HG03442 (cell line): ENCODE measurements at regions not wholly inside any gene's neighbourhood (a gene's known extent, or its start where the extent isn't known, plus 50 kb on each side); places are given as distances from the start of the nearest gene placed in this dataset.
"Not testable (repeated sequence)": the region's sequence is repeated elsewhere in the genome, so short reads cannot be mapped to it uniquely, and the experiment has no call there.

Experiments
- ATAC-seq: cut with Tn5 transposase; IDR thresholded peaks from one replicate; pipeline ENCODE4 v1.9.1; 2021; ENCODE audit warnings: mild to moderate bottlenecking, moderate library complexity; ENCODE audit not compliant: unreplicated experiment

DNA sequence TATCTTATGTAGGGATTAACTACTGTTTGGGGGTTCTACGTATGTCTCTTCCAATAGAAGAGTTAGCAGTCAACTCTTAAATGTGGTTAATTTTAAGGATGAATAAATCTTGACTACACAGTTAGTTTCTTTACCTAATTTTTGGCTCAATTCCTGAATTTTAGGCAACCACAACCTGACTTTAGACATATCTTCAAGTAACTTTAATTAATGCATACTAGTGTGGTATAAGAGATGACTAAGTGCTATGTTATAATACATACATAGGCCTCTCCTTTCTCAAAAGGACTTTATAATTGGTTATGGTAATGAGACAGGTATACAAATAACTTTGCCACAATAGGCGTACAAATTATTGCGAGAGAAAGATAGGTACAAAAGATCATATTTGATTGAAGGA, 312.0 kb downstream of the IRS1 start:
- ATAC-seq, result no peak

DNA sequence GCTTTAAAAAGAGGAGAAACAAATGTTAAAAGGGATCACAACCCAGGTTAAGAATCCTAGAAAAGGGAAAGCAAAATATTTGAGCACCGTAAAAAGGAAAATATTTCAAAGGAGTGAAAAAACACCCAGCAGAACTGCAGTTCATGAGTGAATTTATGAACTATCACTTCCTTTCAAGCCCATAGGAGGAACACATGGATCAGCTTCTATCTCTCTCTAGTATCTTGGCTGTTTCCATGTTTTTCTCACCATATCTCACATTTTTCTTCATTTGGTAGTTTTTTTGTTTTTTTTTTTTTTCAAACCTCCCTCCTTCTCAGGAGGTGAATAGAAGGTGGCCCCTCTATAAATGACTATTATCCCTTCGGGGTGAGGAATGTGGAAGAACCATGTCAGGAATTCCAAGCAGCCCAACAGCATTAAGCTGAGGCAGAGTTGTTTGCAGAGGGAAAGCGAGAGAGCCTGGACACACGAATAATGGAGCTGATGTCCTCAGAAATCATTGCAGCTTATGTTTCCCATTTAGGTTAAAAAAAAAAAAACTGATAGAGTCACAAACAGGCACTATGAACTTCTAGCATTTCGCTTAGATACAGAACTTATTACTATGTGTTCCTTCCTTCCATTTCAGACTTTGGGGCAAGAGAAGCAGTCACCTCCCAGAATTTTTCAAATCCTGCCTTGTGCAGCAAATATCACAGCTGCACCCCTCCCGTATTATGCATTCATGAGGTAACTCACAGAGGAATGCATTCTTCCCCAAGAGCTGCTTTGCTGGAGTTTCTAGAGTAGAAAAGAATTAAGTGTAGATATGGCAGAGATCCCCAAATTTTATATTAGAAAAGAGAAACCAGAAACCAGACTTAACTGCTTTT, 315.6 kb downstream of the IRS1 start:
- ATAC-seq, result no peak

DNA sequence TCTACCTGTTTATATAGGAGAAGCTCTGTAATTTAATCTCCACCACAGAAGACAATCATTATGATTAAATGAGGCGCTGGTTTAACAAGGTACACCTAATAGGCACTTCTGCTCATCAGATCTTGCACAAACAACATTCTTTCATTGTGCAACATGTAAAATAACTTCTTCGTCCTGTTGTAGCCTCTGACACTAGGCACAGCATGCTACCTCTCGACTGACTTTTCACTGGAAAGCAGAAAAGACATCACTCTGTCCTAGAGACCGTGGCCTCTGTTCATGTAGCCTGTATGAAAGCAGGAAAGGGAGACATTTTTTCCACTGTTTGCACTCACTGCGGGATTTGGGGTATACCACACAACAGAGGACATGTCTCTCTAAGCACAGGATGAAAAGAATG, 316.5 kb downstream of the IRS1 start:
- no peak for ATAC-seq

DNA sequence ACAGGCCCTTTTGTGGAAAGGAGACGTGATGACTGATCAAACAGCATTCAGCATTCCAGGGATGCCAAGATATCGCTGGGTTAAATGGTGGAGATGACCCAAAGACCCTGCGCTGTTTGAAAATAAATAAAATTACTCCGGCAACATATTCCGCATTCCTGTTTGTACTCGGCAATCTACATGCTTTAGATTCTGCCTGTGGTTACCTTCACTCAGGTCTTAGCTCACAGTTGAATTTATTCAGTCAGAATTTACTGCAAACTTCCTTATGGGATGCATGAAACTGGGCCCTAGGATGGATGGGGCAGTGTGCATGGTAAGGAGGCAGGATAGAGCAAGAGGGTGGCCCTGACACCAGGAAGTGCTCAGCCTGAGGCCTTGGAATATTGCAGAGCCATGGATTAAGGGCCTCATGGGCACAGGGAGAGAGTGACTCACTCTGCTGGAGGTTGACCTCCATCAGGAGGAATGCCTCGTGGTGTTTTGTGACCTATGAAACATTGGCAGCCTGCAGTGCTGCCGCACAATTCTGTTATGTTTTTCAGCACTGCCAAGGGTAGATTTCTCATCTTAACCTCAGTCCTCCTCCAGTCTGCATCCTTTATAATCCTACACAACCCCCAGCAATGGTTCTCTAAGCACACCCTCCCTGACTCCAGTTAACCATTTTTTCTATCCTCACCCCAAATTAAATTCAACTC, 321.4 kb downstream of the IRS1 start:
- ATAC-seq, result no peak

DNA sequence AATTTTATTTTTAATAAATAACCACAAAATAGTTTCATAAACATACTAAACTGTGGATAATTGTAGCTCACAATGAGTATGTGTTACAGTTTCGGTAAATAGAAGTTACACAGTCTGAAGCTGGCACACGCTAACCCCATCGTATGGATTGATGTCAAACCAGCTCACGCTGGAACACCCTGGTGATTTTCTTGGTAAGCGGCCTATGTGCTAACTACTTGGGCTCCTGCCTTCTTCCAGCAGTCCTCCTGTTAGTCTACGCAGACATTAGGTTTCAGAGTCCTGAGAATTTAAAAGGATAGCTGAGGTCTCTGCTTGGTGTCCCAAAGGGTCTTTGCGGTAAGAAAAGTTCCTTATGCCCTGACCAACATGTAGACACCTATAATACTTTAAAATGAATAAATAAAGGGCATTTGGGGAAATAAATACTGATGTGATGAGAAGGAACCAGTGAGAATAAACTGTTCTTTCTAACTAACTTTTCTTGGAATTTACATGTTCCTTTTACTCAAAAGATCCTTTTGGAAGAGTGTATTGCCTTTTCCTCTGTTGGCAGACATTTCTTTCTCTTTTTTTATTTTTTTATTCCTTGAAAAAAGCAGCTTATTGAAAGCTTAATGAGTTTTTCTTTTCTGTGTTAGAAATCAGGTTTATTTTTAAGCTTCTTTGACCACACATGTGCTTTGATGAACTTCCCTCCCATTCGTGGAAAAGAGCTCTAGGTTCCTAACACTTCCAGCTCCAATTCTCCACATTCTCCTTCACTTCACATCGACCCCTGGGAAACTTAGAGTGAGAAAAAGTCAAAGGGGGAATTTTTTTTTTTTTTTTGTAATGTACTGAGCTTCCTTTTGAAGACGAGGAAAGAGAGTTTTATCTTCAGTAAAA, 322.2 kb downstream of the IRS1 start:
- ATAC-seq, result no peak

DNA sequence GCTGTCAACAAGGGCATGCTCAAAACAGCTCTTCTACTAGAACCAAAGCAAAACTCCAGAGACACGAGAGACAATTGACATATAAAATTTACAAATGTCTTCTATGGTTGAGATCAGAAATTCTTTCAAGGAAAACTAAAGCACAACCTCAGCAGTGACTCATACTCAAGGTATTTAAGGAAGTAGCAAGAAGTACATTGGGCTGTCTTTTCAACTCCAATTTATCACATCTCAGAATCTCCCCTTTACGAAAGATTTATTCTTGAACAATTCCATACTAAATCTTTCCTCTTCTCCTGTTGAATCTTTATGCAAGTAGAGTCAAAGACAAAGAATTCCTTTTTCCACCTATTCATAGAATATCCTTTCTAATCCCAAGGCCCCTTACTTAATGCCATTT, 324.0 kb downstream of the IRS1 start:
- ATAC-seq, result no peak

DNA sequence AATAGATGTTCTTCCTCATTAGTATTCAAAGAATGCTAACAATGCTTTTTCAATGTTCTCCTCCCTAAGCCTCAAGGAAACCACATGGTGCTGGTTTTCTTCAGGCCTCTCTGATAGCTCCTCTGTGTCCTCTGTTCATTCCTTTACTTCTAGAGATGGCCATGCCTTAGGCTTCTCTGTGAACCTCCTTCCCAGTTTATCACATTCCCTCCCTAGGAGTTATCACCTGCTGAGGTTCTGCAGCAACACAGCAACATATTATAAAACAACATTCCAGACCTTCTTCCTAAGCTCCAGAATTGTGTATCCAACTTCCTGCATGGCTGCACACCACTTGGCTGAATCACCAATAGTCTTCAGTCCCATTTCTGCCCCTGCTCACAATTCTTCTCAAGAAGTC, 325.5 kb downstream of the IRS1 start:
- no peak for ATAC-seq

DNA sequence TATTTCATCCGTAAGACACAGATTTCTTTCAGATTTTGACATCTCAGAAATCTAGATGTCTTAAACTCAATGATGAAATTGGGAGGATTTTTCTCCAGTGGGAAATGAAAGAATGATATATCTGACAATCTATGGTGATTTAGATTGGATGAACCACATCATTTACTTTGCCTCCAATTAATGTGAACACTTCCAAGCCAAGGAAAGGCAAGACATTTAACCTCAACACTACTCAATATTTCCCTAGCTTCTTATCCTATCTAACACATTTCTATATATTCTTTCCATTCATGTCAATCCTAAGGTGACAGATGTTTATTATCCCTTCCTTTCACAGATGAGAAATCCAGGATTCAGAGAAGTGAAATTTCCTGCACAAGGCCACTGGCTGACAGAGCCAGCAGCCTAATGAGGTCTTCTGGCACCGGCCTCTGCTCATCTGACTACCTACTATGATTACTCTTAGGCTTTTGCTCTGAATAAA, 327.6 kb downstream of the IRS1 start:
- no peak for ATAC-seq

DNA sequence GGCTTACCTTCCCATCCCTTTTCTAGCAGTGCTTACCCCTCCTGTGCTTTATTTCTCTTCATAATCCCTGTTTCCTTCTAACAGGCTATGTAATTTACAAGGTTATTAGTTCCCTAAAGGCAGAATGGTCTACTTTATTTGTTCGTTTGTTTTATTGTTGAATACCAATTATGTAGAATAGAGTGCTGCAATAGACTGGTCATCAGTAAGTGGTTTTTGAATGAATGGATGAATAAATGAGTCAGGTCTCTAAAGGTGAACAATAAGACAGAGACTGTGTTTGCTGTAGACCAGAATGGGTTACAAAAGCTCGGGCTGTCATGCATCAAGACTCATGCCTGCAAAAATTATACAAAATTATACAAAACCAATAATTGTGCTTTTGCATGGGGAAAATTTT, 332.0 kb downstream of the IRS1 start:
- no peak for ATAC-seq

DNA sequence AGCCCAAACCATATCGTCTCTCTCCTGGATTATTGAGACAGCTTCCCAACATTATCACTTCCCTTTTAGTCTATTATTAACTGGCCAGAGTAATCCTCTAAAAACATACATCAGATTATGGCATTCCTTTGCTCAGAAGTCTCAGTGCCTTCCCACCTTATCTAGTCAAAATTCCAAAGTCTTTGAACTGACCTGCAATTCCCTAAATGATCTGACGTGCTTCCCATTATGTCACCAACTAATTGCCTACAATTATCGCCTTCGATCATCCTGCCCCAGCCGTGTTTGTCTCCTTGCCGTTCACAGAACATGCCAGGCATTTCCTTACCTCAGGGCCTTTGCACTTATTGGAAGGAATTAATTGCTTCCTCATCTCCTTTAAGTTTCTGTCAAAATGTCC, 332.4 kb downstream of the IRS1 start:
- no peak for ATAC-seq

DNA sequence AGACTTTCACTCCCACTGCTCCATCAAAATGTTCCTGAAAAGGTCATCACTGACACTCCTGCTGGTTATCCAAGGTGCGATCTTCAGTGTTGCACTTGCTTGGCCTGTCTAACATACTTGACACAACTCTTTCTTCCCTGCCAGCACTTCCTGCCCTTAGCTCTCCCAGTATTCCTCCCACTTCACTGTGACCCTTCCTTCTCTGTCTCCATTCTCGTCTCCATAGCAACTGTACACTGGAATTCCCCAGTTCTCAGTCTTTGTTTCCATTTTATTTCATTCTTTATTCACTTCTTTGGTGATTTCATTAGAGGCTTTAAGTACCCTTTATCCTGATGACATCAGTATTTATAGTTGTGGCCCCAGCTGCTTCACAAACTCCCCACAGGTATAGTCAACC, 333.0 kb downstream of the IRS1 start:
- no peak for ATAC-seq

DNA sequence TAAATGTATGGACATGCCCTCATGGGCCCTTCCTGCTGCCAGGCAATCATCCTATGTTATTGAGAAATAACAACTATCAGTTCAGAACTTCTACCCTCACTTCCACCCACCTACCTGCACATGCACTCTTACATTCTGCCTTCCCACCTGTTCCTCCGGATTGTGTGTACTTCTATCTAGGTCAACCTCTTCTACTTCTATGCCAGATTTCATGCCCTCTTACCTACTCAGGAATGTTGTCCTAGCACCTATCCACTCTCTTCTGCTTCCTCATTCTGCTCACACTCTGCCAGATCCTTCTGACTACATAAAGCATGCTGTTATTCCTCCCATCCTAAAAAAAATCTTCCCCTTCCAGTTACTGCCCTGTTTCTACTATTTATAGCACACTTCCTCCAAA, 333.5 kb downstream of the IRS1 start:
- no peak for ATAC-seq

DNA sequence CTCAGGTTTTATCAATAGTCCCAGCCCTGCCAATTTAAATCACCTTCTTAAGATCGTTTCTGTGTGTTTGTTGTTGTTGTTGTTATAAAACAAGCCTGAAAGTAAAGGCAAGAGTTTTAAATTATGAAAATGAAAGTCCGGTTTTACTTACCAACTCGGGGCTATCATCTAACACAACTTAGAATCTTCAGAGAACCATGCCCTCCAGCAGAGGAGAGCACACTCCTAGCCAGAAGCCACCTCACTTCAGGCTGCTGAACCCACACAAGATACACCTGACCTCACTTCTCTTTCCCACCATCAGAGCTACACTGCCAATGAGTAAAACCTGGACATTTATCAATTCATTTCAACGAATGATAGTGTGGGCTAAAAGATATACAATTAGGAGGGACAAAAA, 335.2 kb downstream of the IRS1 start:
- ATAC-seq, result no peak

DNA sequence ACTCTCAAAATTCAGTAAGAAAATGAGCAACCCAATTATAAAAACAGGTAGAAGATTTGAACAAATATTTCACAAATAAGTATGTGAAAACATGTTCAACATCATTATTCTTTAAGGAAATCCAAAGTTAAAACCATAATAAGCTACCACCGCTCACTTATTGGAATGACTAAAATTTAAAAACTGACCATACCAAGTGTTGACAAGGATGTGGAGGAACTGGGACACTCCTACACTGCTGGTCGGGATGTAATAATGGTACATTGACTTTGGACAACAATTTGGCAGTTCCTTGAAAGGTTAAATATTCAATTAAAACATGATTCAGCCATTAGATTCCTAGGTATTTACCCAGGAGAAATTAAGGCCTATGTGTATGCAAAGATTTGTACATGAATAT, 336.5 kb downstream of the IRS1 start:
- no peak for ATAC-seq

DNA sequence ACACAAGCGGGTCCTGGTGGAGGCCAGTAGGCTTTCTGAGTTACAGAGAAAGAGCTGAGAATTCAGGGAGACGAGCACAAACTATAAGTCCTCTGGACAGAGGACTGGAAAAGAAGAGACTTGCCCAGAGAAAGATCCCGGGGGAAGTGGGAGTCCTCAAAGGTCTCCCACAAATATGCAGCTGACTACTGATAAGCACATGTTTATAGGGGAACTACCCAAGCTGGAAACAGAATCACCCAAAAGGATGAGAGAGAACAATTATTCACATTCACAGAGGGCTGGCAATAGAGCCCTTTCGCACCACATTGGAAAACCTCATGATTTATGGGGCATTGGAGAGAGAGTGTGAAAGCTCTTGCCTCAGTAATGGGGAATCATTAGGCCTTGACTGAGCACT, 337.6 kb downstream of the IRS1 start:
- ATAC-seq, result no peak

DNA sequence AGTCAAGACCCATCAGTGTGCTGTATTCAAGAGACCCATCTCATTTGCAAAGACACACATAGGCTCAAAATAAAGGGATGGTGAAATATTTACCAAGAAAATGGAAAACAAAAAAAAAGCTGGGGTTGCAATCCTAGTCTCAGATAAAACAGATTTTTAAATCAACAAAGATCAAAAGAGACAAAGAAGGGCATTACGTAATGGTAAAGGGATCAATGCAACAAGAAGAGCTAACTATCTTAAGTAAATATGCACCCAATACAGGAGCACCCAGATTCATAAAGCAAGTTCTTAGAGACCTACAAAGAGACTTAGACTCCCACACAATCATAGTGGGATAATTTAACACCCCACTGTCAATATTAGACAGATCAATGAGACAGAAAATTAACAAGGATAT, 343.5 kb downstream of the IRS1 start:
- not testable (repeated sequence) for ATAC-seq

DNA sequence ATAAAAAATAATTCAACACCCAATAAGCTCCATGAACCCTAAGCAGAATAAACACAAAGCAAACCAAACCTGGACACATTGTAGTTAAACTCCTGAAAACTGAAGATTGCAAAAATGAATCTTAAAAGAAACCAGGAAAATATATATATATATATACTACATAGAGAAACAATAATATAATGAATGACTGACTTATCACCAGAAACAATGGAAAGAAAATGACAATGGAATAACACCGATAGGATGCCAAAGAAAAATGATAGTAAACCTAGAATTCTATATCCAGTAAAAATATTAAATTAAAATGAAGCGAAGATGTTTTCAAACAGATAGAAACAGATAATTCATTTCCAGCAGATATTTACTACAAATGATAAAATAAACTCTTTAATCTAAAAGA, 346.9 kb downstream of the IRS1 start:
- no peak for ATAC-seq

DNA sequence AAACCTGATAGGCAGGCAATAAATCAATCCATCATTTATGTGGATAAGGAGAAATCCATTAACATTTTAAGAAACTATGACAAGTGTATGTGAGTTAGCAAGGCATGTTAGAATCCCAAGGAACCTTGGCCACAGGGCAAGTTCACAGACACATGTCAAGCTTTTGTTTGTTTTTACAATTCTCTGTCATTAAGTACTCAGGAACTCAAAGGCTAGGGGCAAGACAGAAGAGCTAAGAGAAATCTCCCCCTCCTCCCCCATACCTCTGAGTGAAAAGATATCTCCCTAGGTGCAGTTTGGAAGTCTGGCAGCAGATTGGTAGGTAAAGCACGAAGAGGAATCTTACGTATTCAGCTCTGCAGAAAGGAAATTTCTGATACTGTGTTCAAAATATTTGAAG, 348.1 kb downstream of the IRS1 start:
- ATAC-seq, result no peak

DNA sequence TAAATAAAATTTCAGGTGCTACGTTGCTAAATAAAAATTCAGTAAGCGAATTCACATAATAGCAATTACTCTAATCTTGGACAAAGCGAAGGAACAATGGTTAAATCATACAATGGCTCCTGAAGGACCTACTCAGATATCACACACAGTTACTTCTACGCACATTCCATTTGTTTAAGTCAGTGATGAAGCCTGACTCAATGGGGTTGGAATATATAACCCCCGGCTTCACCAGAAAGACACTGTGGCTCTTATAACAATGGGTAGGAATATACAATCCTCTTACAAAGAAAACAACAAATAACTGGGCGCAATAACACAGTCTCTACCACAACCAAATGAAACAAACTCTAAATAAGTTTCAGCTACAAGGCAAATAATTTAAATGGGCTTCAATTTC, 349.5 kb downstream of the IRS1 start:
- no peak for ATAC-seq

DNA sequence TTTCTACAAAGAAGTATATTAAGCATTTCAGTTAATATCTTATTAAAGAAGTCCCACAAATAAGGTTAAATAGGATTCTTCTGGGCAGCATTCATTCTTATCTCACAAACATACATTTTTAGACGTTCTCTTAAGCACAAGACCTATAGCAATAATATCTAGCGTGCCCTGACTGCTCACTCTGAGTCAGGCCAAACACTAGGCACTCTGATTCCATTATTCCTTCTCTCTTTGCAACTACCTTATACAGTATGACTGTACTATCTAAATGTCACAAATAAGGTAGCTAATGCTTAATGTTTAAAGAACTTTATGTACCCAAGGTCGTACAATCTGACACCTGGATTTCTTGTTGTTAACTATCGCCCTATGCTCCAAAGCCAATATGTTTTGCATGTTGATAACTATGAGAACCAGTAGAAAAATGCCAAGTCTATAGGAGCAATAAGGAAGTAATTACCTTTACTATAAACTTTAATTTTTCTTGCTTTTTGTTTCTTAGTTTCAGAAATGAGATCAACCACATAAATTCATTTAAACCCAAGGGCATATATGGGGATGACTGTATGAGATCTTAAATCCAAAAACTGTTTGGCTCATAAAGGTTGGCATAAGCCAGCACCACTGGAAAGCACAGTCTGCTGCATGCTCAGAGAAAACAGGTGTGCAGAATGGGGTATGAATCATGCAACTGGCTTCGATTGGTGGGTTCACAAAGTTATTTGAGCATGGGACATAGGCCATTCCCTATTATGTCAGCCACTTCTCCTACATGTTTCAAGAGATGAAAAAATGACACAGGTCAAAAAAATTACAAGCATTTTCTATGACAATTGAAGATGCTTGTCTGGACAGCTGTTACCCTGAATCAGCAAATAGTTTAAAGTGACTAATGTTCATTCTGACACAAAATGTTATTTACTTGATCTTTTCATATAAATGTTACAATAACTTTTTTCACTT, 352.0 kb downstream of the IRS1 start:
- no peak for ATAC-seq
